Cardiac fibroblast (primary cell): ENCODE measurements at regions not wholly inside any gene's neighbourhood (a gene's known extent, or its start where the extent isn't known, plus 50 kb on each side); places are given as distances from the start of the nearest gene placed in this dataset.

ENCODE experiments used
- DNase-seq, 2 donors: peaks; one replicate each; pipeline versions ENCODE4 v3.0.0 to v3.0.0-alpha.2; 2010; ENCODE audit warnings: low read depth in 2 of 2
- H3K4me3 ChIP-seq, 2 donors: replicated peaks in 1 of 2; 1 replicate in 1 of 2; 2 replicates in 1 of 2; pipeline ENCODE4 v1.5.1; 2011; ENCODE audit warnings: low read depth in 2 of 2, low read length in 2 of 2, mild to moderate bottlenecking in 2 of 2, moderate library complexity in 1 of 2
- CTCF ChIP-seq: IDR thresholded peaks from one replicate; pipeline ENCODE4 v1.5.1; 2011; ENCODE audit warnings: low read depth, mild to moderate bottlenecking, low read length, inconsistent platforms

DNA sequence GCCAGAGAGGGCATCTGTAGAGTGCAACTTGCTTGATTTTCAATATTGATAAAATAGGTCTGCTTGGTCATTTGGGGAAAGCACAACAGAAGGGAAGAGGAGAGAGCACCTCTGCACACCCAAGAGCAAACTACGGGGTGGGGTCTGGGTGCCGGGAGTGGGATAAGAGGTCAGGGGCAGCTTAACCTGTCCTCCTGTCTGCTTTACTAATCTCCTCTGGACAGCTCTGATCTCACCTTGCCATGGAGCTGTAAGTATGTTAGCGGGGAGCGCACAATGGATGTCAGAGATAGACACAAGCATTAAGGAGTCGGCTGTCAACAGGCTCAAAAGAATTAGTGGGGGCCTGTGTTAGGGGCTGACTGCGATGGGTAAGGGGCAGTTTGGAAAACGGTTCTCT lies 328.7 kb downstream of the CYRIA start:
- TF ChIP-seq CTCF: no peak
- H3K4me3 ChIP-seq: no peak overlapping the region
- DNase-seq: no peak

DNA sequence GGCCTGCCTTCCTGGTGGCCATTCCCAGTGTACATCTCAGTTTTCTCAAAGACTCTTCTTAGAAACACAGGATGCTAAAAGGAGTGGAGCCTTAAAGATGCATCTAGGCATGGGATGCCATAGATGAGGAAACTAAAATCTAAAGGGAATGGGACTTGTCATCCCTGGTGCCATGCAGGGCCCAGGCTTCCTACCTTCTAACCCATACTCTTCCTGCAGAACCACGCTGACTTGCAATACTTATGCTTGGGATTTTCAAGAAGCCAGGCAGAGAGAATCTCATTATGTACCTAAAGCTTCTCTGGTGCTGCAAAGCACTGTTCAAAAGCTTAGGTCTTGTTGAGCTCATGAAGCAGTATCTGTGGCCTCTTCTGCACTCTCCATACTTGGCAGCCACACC lies 329.1 kb downstream of the CYRIA start:
- no peak overlapping the region for H3K4me3 ChIP-seq
- no peak for TF ChIP-seq CTCF
- DNase-seq: no peak

- no peak for DNase-seq
- TF ChIP-seq CTCF: no peak
- no peak overlapping the region for H3K4me3 ChIP-seq
These were observed 329.7 kb downstream of the CYRIA start for GRCh38 chr2:16335947-16336346.

GRCh38 chr2:16335604-16335930 lies 330.1 kb downstream of the CYRIA start:
- no peak overlapping the region for H3K4me3 ChIP-seq
- TF ChIP-seq CTCF: no peak
- no peak for DNase-seq

- DNase-seq: no peak
- no peak overlapping the region for H3K4me3 ChIP-seq
- no peak for TF ChIP-seq CTCF
These were observed 330.6 kb downstream of the CYRIA start for GRCh38 chr2:16334886-16335603.

DNA sequence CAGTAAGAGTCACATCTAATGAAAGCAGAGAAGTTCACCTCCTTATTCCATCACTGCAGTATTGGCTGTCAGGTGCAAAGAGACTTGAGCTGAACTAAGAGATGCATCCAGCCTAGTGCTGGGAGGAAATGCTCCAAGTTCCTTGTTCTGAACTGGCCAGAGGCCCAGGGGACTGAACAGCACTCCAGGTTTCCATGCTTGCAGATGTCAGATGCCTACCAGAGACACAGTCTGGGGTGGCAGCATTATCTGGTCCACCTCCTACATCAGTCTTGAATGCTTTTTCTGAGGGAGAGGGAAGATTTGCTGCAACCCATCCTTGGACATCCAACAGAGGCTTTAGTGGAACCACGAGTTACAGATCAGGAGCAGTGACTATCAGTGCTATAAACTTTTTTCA lies 331.3 kb downstream of the CYRIA start:
- H3K4me3 ChIP-seq: no peak overlapping the region
- DNase-seq: no peak
- TF ChIP-seq CTCF: no peak

DNA sequence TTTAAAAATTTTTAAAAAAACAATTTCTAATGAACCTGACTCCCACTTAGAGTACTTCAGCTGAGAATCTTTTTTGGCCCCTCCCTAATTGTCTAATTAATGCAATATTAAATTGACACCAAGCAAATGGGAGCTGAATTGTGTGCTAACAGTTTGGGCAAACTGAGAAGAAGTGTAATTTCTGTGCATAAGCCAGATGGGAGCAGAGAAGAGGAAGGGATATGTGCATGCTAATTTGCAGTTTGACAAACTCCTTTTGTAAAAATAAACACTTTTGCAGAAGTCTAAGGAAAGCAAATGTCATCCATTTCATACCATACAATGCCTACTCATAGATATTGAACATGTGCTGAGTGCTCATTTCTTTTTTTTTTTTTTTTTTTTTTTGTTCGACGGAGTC lies 332.0 kb downstream of the CYRIA start:
- DNase-seq: no peak
- no peak overlapping the region for H3K4me3 ChIP-seq
- no peak for TF ChIP-seq CTCF
